Thyroid gland (tissue), 4 donors: ENCODE measurements at regions not wholly inside any gene's neighbourhood (a gene's known extent, or its start where the extent isn't known, plus 50 kb on each side); places are given as distances from the start of the nearest gene placed in this dataset.
"Not testable (repeated sequence)": the region's sequence is repeated elsewhere in the genome, so short reads cannot be mapped to it uniquely, and the experiment has no call there.

Experiments used
- DNase-seq, 2 donors: peaks; one replicate each; pipeline ENCODE4 v3.0.0-alpha.2; 2019
- H3K27ac ChIP-seq, 3 donors: fragments of 200-600 bp; sonication (generic); 1 replicate in 2 of 3; 2 replicates in 1 of 3; pipeline ENCODE4 v1.5.1; 2016 to 2019; ENCODE audit warnings: mild to moderate bottlenecking in 1 of 3, moderate library complexity in 1 of 3
- H3K27me3 ChIP-seq: fragments of 200-600 bp; sonication (generic); one replicate; pipeline ENCODE4 v1.5.1; 2019
- H3K36me3 ChIP-seq, 2 donors: fragments of 200-600 bp; sonication (generic); one replicate each; pipeline ENCODE4 v1.5.1; 2016 to 2019
- H3K4me1 ChIP-seq, 2 donors: fragments of 200-600 bp; sonication (generic); one replicate each; pipeline ENCODE4 v1.5.1; 2017 to 2019
- H3K4me3 ChIP-seq, 3 donors: fragments of 200-600 bp; sonication (generic); replicated peaks in 1 of 3; 1 replicate in 2 of 3; 2 replicates in 1 of 3; pipeline ENCODE4 v1.5.1; 2016; ENCODE audit warnings: mild to moderate bottlenecking in 1 of 3
- H3K9me3 ChIP-seq: fragments of 200-600 bp; sonication (generic); one replicate; pipeline ENCODE4 v1.5.1; 2017
- POLR2A ChIP-seq, 2 donors: fragments of 450-650 bp; IDR thresholded peaks; one replicate each; pipeline ENCODE4 v1.6.1; 2017; ENCODE audit warnings: antibody characterized with exemption in 2 of 2, mild to moderate bottlenecking in 2 of 2, moderate library complexity in 1 of 2
- WGBS, 2 donors: methylation state at CpG; one replicate each; pipeline ENCODE4 v1.1.5; 2017; 5-methylcytosine and 5-hydroxymethylcytosine counted together
- intact Hi-C: fragments of 100-400 bp; cut with DNase I; formaldehyde crosslinking; loops from one replicate; pipeline ENCODE4 v1.15.1; 2023
- TF ChIP-seq, protein P1 (sequence below), 6 experiments: fragments of 200-600 bp in 3 of 6; fragments of 450-650 bp in 3 of 6; sonication (generic) in 3 of 6; IDR thresholded peaks; one replicate each; pipeline ENCODE4 v1.5.1; 2016 to 2019; ENCODE audit warnings: antibody characterized with exemption in 6 of 6, mild to moderate bottlenecking in 2 of 6, inconsistent platforms in 1 of 6, moderate library complexity in 1 of 6

DNA sequence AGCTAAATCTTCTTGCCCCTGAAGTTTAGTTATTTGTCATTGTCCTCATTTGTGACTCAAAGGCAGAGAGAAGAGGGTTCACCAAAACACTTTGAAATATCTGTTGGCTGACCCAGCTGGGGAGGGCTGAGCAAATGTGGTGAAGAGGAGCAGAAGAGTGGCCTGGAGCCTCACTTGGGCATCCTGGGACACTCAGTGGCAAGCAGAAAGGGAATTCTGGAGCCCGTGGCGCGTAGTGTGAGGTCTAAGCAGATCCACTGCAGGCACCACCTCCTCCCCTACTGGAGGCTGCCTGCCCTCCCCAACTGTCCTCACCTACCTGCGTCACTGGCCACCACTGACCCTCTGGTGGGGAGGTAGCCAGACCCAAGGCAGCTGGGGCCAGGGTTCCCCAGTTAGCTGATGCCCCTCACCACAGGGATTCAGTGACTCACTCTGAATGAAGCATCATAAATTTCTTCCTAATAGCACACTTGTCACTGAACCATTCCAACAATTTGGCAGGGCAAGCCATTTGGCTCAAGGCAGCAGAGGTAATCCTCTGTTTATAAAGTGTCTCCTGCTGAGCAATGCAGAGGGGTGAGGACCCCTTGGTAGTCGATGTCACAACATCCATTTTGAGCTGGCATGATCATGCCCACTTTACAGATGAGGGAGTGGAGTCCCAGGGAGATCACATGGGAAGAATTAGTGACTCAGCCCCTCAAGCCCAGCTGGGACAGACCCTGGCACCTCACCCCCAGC, 80.3 kb downstream of the NENF start:
- Histone ChIP-seq H3K27me3 (no peaks in the 10 kb centered on the region), H3K4me3 (no peak overlapping the region), H3K9me3 (no peaks in the 10 kb centered on the region), H3K27ac (no peak overlapping the region), H3K36me3 (no peaks in the 10 kb centered on the region), H3K4me1 (peaks cover 12 to 22% of the 10 kb centered on the region in 2 donors)
- WGBS, 2 donors, result 80% methylated on average over 4 to 5 of the region's 5 CpGs
- TF ChIP-seq, protein P1, sequence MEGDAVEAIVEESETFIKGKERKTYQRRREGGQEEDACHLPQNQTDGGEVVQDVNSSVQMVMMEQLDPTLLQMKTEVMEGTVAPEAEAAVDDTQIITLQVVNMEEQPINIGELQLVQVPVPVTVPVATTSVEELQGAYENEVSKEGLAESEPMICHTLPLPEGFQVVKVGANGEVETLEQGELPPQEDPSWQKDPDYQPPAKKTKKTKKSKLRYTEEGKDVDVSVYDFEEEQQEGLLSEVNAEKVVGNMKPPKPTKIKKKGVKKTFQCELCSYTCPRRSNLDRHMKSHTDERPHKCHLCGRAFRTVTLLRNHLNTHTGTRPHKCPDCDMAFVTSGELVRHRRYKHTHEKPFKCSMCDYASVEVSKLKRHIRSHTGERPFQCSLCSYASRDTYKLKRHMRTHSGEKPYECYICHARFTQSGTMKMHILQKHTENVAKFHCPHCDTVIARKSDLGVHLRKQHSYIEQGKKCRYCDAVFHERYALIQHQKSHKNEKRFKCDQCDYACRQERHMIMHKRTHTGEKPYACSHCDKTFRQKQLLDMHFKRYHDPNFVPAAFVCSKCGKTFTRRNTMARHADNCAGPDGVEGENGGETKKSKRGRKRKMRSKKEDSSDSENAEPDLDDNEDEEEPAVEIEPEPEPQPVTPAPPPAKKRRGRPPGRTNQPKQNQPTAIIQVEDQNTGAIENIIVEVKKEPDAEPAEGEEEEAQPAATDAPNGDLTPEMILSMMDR (IDR thresholded peaks at IDR 0.05), result no peak
- peak in 1 of 2 donors; percentile 14 for DNase-seq
- intact Hi-C loops, result no loop called here

GRCh38 chr1:212513586-212513985, 80.9 kb downstream of the NENF start:
- Histone ChIP-seq H3K4me3 (no peak overlapping the region), H3K9me3 (no peaks in the 10 kb centered on the region), H3K4me1 (peaks cover 12 to 28% of the 10 kb centered on the region in 2 donors), H3K27ac (no peak overlapping the region), H3K36me3 (no peaks in the 10 kb centered on the region), H3K27me3 (no peaks in the 10 kb centered on the region)
- 75 to 83% methylated on average over 10 to 11 of the region's 11 CpGs for WGBS, 2 donors
- TF ChIP-seq POLR2A (IDR thresholded peaks at IDR 0.05), result no peak
- TF ChIP-seq, protein P1 (IDR thresholded peaks at IDR 0.05), result no peak
- peak in 1 of 2 donors; percentile 13 for DNase-seq
- intact Hi-C loops, result no loop called here

DNA sequence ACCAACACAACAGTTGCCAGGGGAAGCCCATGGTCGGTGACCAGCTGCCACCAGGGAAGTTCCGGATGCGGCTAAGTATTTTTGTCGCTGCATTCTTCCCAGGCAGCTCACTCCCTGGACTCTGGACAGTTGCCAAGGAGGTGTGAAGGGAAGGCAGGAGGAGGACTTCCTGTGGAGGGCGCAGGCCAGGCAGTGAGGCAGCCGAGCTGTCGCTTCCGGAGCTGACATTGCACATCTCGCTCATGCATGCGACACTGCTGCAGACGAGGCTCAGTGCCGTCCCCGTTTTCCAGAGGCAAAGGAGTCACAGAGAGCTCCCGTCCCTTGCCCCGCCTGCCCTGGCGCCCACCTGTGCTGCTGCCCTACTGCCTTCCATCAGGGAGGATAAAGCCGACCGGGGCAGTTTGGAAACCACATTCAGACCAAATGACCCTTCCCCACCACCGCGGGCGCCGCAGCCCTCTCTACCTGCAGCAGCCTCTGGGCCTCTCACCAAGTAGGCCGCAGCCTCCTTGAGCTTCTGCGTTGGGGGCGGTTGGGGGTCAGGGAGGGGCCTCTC, 81.4 kb downstream of the NENF start:
- Histone ChIP-seq H3K4me3 (no peak overlapping the region), H3K27ac (no peak overlapping the region), H3K4me1 (peaks cover 12 to 31% of the 10 kb centered on the region in 2 donors), H3K9me3 (no peaks in the 10 kb centered on the region), H3K27me3 (no peaks in the 10 kb centered on the region), H3K36me3 (no peaks in the 10 kb centered on the region)
- intact Hi-C loops, result no loop called here
- 13% methylated on average over 9 to 10 of the region's 25 CpGs for WGBS, 2 donors
- peak; percentile 69 to 79 for DNase-seq
- TF ChIP-seq, protein P1 (IDR thresholded peaks at IDR 0.05), result no peak
- peak in 1 of 2 donors; percentile 14 for TF ChIP-seq POLR2A (IDR thresholded peaks at IDR 0.05)

- no peak overlapping the region for H3K4me3 ChIP-seq
- H3K9me3 ChIP-seq, result no peaks in the 10 kb centered on the region
- no peak for TF ChIP-seq POLR2A (IDR thresholded peaks at IDR 0.05)
- TF ChIP-seq, protein P1 (IDR thresholded peaks at IDR 0.05), result no peak
- H3K4me1 ChIP-seq, result peaks cover 12 to 31% of the 10 kb centered on the region in 2 donors
- peak; percentile 21 to 23 for DNase-seq
- no peaks in the 10 kb centered on the region for H3K27me3 ChIP-seq
- H3K36me3 ChIP-seq, result no peaks in the 10 kb centered on the region
- intact Hi-C loops, result no loop called here
- H3K27ac ChIP-seq, result no peak overlapping the region
- WGBS, 2 donors, result 18 to 40% methylated on average over 2 to 8 of the region's 36 CpGs
Measured at GRCh38 chr1:212514782-212515181, 82.1 kb downstream of the NENF start.

- DNase-seq, result no peak
- H3K9me3 ChIP-seq, result no peaks in the 10 kb centered on the region
- H3K27me3 ChIP-seq, result no peaks in the 10 kb centered on the region
- no peaks in the 10 kb centered on the region for H3K36me3 ChIP-seq
- peaks cover 12 to 31% of the 10 kb centered on the region in 2 donors for H3K4me1 ChIP-seq
- no peak for TF ChIP-seq POLR2A (IDR thresholded peaks at IDR 0.05)
- TF ChIP-seq, protein P1 (IDR thresholded peaks at IDR 0.05), result no peak
- H3K4me3 ChIP-seq, result no peak overlapping the region
- intact Hi-C loops, result no loop called here
- 74% methylated on average over 11 of the region's 12 CpGs for WGBS, 2 donors
- H3K27ac ChIP-seq, result no peak overlapping the region
Measured at GRCh38 chr1:212515329-212515760, 82.6 kb downstream of the NENF start.

DNA sequence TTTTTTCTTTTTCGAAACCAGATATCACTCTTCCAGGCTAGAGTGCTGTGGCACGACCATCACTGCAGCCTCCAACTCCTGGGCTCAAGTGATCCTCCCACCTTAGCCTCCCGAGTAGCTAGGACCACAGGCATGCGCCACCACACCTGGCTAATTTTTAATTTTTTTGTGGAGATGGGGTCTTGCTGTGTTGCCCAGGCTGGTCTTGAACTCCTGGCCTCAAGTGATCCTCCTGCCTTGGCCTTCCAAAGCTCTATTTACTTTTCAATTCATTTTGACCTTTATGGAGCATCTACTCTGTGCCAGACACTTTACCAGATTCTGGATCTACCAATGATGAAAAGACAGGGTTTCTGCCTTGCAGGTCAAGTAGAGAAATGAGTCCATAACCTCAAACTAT, 83.3 kb downstream of the NENF start:
- H3K4me1 ChIP-seq, result peaks cover 12 to 31% of the 10 kb centered on the region in 2 donors
- H3K27ac ChIP-seq, H3K4me3 ChIP-seq, DNase-seq, H3K36me3 ChIP-seq, H3K27me3 ChIP-seq, H3K9me3 ChIP-seq, intact Hi-C loops: not testable (repeated sequence)
- 94 to 96% methylated on average over 4 of the region's 4 CpGs for WGBS, 2 donors
